Esophagus muscularis mucosa (tissue), 4 donors: ENCODE measurements at regions not wholly inside any gene's neighbourhood (a gene's known extent, or its start where the extent isn't known, plus 50 kb on each side); places are given as distances from the start of the nearest gene placed in this dataset.

Experiments used
- CTCF ChIP-seq, 3 experiments: fragments of 200-600 bp in 2 of 3; fragments of 450-650 bp in 1 of 3; sonication (generic) in 2 of 3; IDR thresholded peaks; one replicate each; pipeline ENCODE4 v1.5.1; 2017 to 2019; ENCODE audit warnings: antibody characterized with exemption in 3 of 3, mild to moderate bottlenecking in 2 of 3, moderate library complexity in 1 of 3
- EP300 ChIP-seq: sonication (generic); formaldehyde crosslinking; IDR thresholded peaks from one replicate; pipeline ENCODE4 v1.6.1; 2017; ENCODE audit warnings: antibody characterized with exemption
- POLR2A ChIP-seq: fragments of 450-650 bp; IDR thresholded peaks from one replicate; pipeline ENCODE4 v1.6.1; 2017; ENCODE audit warnings: antibody characterized with exemption, moderate library complexity, mild to moderate bottlenecking, low read depth
- POLR2AphosphoS5 ChIP-seq, 2 donors: sonication (generic); formaldehyde crosslinking; IDR thresholded peaks; one replicate each; pipeline ENCODE4 v1.6.1; 2017; ENCODE audit warnings: antibody characterized with exemption in 2 of 2

- TF ChIP-seq CTCF (IDR thresholded peaks at IDR 0.05) (no peak), EP300 (no peak), POLR2A (no peak), POLR2AphosphoS5 (IDR thresholded peaks at IDR 0.05) (no peak)
Measured at GRCh38 chr5:86228147-86228546, 389.6 kb upstream of the COX7C start.
